ENCODE measurements at regions not wholly inside any gene's neighbourhood (a gene's known extent, or its start where the extent isn't known, plus 50 kb on each side); places are given as distances from the start of the nearest gene placed in this dataset.

GRCh38 chr10:10532826-10533225, 484.8 kb upstream of the CELF2 start:
- TF ChIP-seq EZH2 (IDR thresholded peaks at IDR 0.05), result no peak
- TF ChIP-seq CTCF (IDR thresholded peaks at IDR 0.05), result no peak
- no peak for TF ChIP-seq EZH2phosphoT487 (IDR thresholded peaks at IDR 0.05)

Measured in neural progenitor cell (in vitro differentiated cells).